Stimulated activated naive CD4-positive, alpha-beta T cell (primary cell): ENCODE measurements at regions not wholly inside any gene's neighbourhood (a gene's known extent, or its start where the extent isn't known, plus 50 kb on each side); places are given as distances from the start of the nearest gene placed in this dataset.

Experiments
- DNase-seq, 6 experiments: peaks; one replicate each; lab custom pipeline; 2025; lab: John Stamatoyannopoulos, UW

- DNase-seq, result no peak
These were observed 847.6 kb upstream of the LCORL start for GRCh38 chr4:18869166-18869565.

- no peak for DNase-seq
These were observed 839.4 kb upstream of the LCORL start for GRCh38 chr4:18860836-18861530.

GRCh38 chr4:18859468-18859867, 837.9 kb upstream of the LCORL start:
- DNase-seq, result no peak

GRCh38 chr4:18858229-18858922, 836.8 kb upstream of the LCORL start:
- no peak for DNase-seq

GRCh38 chr4:18850867-18851266, 829.3 kb upstream of the LCORL start:
- DNase-seq, result no peak

- DNase-seq, result no peak
These were observed 825.8 kb upstream of the LCORL start for GRCh38 chr4:18847249-18847890.

- no peak for DNase-seq
These were observed 824.8 kb upstream of the LCORL start for GRCh38 chr4:18846313-18846712.

GRCh38 chr4:18844726-18845125, 823.2 kb upstream of the LCORL start:
- no peak for DNase-seq

- no peak for DNase-seq
These were observed 820.9 kb upstream of the LCORL start for GRCh38 chr4:18842431-18842830.

- no peak for DNase-seq
These were observed 818.9 kb upstream of the LCORL start for GRCh38 chr4:18840481-18840880.

- no peak for DNase-seq
These were observed 794.8 kb upstream of the LCORL start for GRCh38 chr4:18816228-18816895.

- DNase-seq, result no peak
These were observed 794.2 kb upstream of the LCORL start for GRCh38 chr4:18815779-18816173.

- no peak for DNase-seq
These were observed 793.7 kb upstream of the LCORL start for GRCh38 chr4:18815081-18815778.

- no peak for DNase-seq
These were observed 792.2 kb upstream of the LCORL start for GRCh38 chr4:18813771-18814170.

GRCh38 chr4:18813055-18813454, 791.5 kb upstream of the LCORL start:
- no peak for DNase-seq

GRCh38 chr4:18803781-18804180, 782.2 kb upstream of the LCORL start:
- no peak for DNase-seq

GRCh38 chr4:18798123-18798522, 776.6 kb upstream of the LCORL start:
- DNase-seq, result no peak

GRCh38 chr4:18795794-18796193, 774.2 kb upstream of the LCORL start:
- DNase-seq, result no peak

GRCh38 chr4:18777190-18777930, 755.8 kb upstream of the LCORL start:
- no peak for DNase-seq

GRCh38 chr4:18767921-18768320, 746.4 kb upstream of the LCORL start:
- DNase-seq, result no peak

GRCh38 chr4:18756671-18757070, 735.1 kb upstream of the LCORL start:
- no peak for DNase-seq
